ENCODE measurements at regions not wholly inside any gene's neighbourhood (a gene's known extent, or its start where the extent isn't known, plus 50 kb on each side); places are given as distances from the start of the nearest gene placed in this dataset.

GRCh38 chr3:152629363-152630122, 205.4 kb upstream of the P2RY1 start:
- TF ChIP-seq CEBPB (IDR thresholded peaks at IDR 0.05; ENCODE audit: low read depth) (no peak), TCF7L2 (IDR thresholded peaks at IDR 0.05; ENCODE audit: borderline replicate concordance, extremely low read depth, insufficient read depth, insufficient read length) (no peak), CTCF (IDR thresholded peaks at IDR 0.05 in 2 of 3, conservative IDR thresholded peaks at IDR 0.05 in 1 of 3; ENCODE audit: borderline replicate concordance in 1 of 3, insufficient read depth in 1 of 3, low read depth in 2 of 3, low read length in 2 of 3) (no peak), POLR2AphosphoS5 (IDR thresholded peaks at IDR 0.05; ENCODE audit: low read depth, low read length) (no peak), POLR2A (IDR thresholded peaks at IDR 0.05; ENCODE audit: borderline replicate concordance, extremely low read depth, insufficient read depth, insufficient read length) (no peak), CBX3 (IDR thresholded peaks at IDR 0.05; ENCODE audit: low read depth) (no peak), REST (IDR thresholded peaks at IDR 0.05; ENCODE audit: low read depth) (no peak), EGR1 (IDR thresholded peaks at IDR 0.05; ENCODE audit: low read depth) (no peak), ELF1 (IDR thresholded peaks at IDR 0.05; ENCODE audit: borderline replicate concordance, low read depth) (no peak), SP1 (IDR thresholded peaks at IDR 0.05; ENCODE audit: low read depth) (no peak)
